Tibial nerve (tissue), 3 donors: ENCODE measurements at regions not wholly inside any gene's neighbourhood (a gene's known extent, or its start where the extent isn't known, plus 50 kb on each side); places are given as distances from the start of the nearest gene placed in this dataset.

Experiments used
- CTCF ChIP-seq, 5 experiments: fragments of 200-600 bp in 3 of 5; fragments of 450-650 bp in 2 of 5; sonication (generic) in 3 of 5; IDR thresholded peaks; one replicate each; pipeline ENCODE4 v1.5.1; 2016 to 2019; ENCODE audit warnings: antibody characterized with exemption in 5 of 5, mild to moderate bottlenecking in 3 of 5, moderate library complexity in 2 of 5
- POLR2A ChIP-seq, 2 donors: fragments of 450-650 bp; IDR thresholded peaks; one replicate each; pipeline ENCODE4 v1.6.1; 2017; ENCODE audit warnings: antibody characterized with exemption in 2 of 2, mild to moderate bottlenecking in 2 of 2, moderate library complexity in 2 of 2

GRCh38 chr20:48358176-48359054 is 469.4 kb downstream of the PREX1 start:
- TF ChIP-seq CTCF (IDR thresholded peaks at IDR 0.05) (no peak), POLR2A (IDR thresholded peaks at IDR 0.05) (no peak)
